Stimulated activated CD4-positive, alpha-beta T cell treated with anti-CD3 and anti-CD28 coated beads, Interleukin-2, amount 100 ng/mL, for 24 hours (primary cell): ENCODE measurements at regions not wholly inside any gene's neighbourhood (a gene's known extent, or its start where the extent isn't known, plus 50 kb on each side); places are given as distances from the start of the nearest gene placed in this dataset.

Experiments used
- DNase-seq, 2 donors: peaks; one replicate each; pipeline ENCODE4 v3.0.0-alpha.2; 2020

GRCh38 chr9:118785456-118785855 lies 583.8 kb downstream of the BRINP1 start:
- no peak for DNase-seq

- no peak for DNase-seq
Observed at GRCh38 chr9:118786877-118787276, 582.4 kb downstream of the BRINP1 start.

- DNase-seq: no peak
Observed at GRCh38 chr9:118809160-118809625, 560.0 kb downstream of the BRINP1 start.

- DNase-seq: no peak
Observed at GRCh38 chr9:118829334-118829733, 539.9 kb downstream of the BRINP1 start.

- DNase-seq: no peak
Observed at GRCh38 chr9:118832371-118832770, 536.9 kb downstream of the BRINP1 start.

- no peak for DNase-seq
Observed at GRCh38 chr9:118836891-118837290, 532.3 kb downstream of the BRINP1 start.

- DNase-seq: no peak
Observed at GRCh38 chr9:118871531-118871930, 497.7 kb downstream of the BRINP1 start.

GRCh38 chr9:118882684-118883083 lies 486.6 kb downstream of the BRINP1 start:
- DNase-seq: no peak

GRCh38 chr9:118883411-118883810 lies 485.8 kb downstream of the BRINP1 start:
- no peak for DNase-seq

GRCh38 chr9:118891213-118891612 lies 478.0 kb downstream of the BRINP1 start:
- DNase-seq: no peak

GRCh38 chr9:118896324-118897000 lies 472.8 kb downstream of the BRINP1 start:
- DNase-seq: no peak

- no peak for DNase-seq
Observed at GRCh38 chr9:118918180-118918579, 451.1 kb downstream of the BRINP1 start.

- DNase-seq: no peak
Observed at GRCh38 chr9:118928722-118929121, 440.5 kb downstream of the BRINP1 start.

- DNase-seq: no peak
Observed at GRCh38 chr9:118929287-118929686, 439.9 kb downstream of the BRINP1 start.

GRCh38 chr9:118931941-118932340 lies 437.3 kb downstream of the BRINP1 start:
- no peak for DNase-seq

- DNase-seq: no peak
Observed at GRCh38 chr9:118938581-118938980, 430.7 kb downstream of the BRINP1 start.

- no peak for DNase-seq
Observed at GRCh38 chr9:118940473-118940872, 428.8 kb downstream of the BRINP1 start.

- no peak for DNase-seq
Observed at GRCh38 chr9:118946669-118947068, 422.6 kb downstream of the BRINP1 start.

- no peak for DNase-seq
Observed at GRCh38 chr9:118954857-118955256, 414.4 kb downstream of the BRINP1 start.

GRCh38 chr9:118957585-118957984 lies 411.6 kb downstream of the BRINP1 start:
- no peak for DNase-seq

- DNase-seq: no peak
Observed at GRCh38 chr9:118959366-118959765, 409.9 kb downstream of the BRINP1 start.

GRCh38 chr9:118961857-118962256 lies 407.4 kb downstream of the BRINP1 start:
- no peak for DNase-seq

- no peak for DNase-seq
Observed at GRCh38 chr9:118962426-118962825, 406.8 kb downstream of the BRINP1 start.

GRCh38 chr9:118963674-118964073 lies 405.6 kb downstream of the BRINP1 start:
- DNase-seq: no peak

GRCh38 chr9:118967901-118968300 lies 401.3 kb downstream of the BRINP1 start:
- no peak for DNase-seq
